HUES64 (cell line): ENCODE measurements at regions not wholly inside any gene's neighbourhood (a gene's known extent, or its start where the extent isn't known, plus 50 kb on each side); places are given as distances from the start of the nearest gene placed in this dataset.

Experiments used
- H3K27ac ChIP-seq: 2 replicates; pipeline ENCODE4 v1.7.0; 2013; ENCODE audit warnings: low read depth, low read length, inconsistent platforms
- H3K27me3 ChIP-seq: 2 replicates; pipeline ENCODE4 v1.6.1; 2013; ENCODE audit warnings: mild to moderate bottlenecking, low read length; ENCODE audit not compliant: insufficient read depth
- H3K36me3 ChIP-seq: 2 replicates; pipeline ENCODE4 v1.6.1; 2013; ENCODE audit warnings: mild to moderate bottlenecking, low read length; ENCODE audit not compliant: insufficient read depth
- H3K4me1 ChIP-seq: 2 replicates; pipeline ENCODE4 v1.6.1; 2013; ENCODE audit warnings: mild to moderate bottlenecking, low read length, moderate library complexity; ENCODE audit not compliant: insufficient read depth
- H3K4me3 ChIP-seq: 2 replicates; pipeline ENCODE4 v1.5.1; 2013; ENCODE audit warnings: mild to moderate bottlenecking, low read length, moderate library complexity
- H3K9ac ChIP-seq: 2 replicates; pipeline ENCODE4 v1.6.1; 2013; ENCODE audit warnings: mild to moderate bottlenecking, low read depth, low read length
- H3K9me3 ChIP-seq: 2 replicates; pipeline ENCODE4 v1.6.1; 2013; ENCODE audit warnings: low read depth, low read length; ENCODE audit not compliant: insufficient read depth
- WGBS: fragments of 150-250, 120-280 bp; methylation state at CpG from one replicate; pipeline ENCODE4 v1.1.7; 2013; ENCODE audit warnings: missing lambda C conversion rate; 5-methylcytosine and 5-hydroxymethylcytosine counted together

GRCh38 chr6:96460052-96460700 lies 61.4 kb upstream of the UFL1 start:
- H3K36me3 ChIP-seq = no peaks in the 10 kb centered on the region
- H3K27me3 ChIP-seq = no peaks in the 10 kb centered on the region
- no peak overlapping the region for H3K4me3 ChIP-seq
- WGBS = 91% methylated on average over 5 of the region's 6 CpGs
- no peaks in the 10 kb centered on the region for H3K9me3 ChIP-seq
- no peak overlapping the region for H3K9ac ChIP-seq
- no peaks in the 10 kb centered on the region for H3K4me1 ChIP-seq
- H3K27ac ChIP-seq = no peak overlapping the region

GRCh38 chr6:96465321-96465903 lies 56.2 kb upstream of the UFL1 start:
- Histone ChIP-seq H3K4me1 (no peaks in the 10 kb centered on the region), H3K9ac (no peak overlapping the region), H3K4me3 (no peak overlapping the region), H3K9me3 (no peaks in the 10 kb centered on the region), H3K27me3 (no peaks in the 10 kb centered on the region), H3K36me3 (no peaks in the 10 kb centered on the region), H3K27ac (no peak overlapping the region)
- 92% methylated on average over 2 of the region's 3 CpGs for WGBS

GRCh38 chr6:96466147-96466863 lies 55.3 kb upstream of the UFL1 start:
- Histone ChIP-seq H3K27ac (no peak overlapping the region), H3K27me3 (no peaks in the 10 kb centered on the region), H3K4me1 (no peaks in the 10 kb centered on the region), H3K36me3 (no peaks in the 10 kb centered on the region), H3K9ac (no peak overlapping the region), H3K9me3 (no peaks in the 10 kb centered on the region), H3K4me3 (no peak overlapping the region)
- WGBS = 95% methylated on average over 2 of the region's 2 CpGs

GRCh38 chr6:96467814-96468213 lies 53.8 kb upstream of the UFL1 start:
- no peaks in the 10 kb centered on the region for H3K4me1 ChIP-seq
- no peaks in the 10 kb centered on the region for H3K9me3 ChIP-seq
- no peaks in the 10 kb centered on the region for H3K36me3 ChIP-seq
- H3K27me3 ChIP-seq = no peaks in the 10 kb centered on the region
- H3K27ac ChIP-seq = no peak overlapping the region
- no peak overlapping the region for H3K4me3 ChIP-seq
- no peak overlapping the region for H3K9ac ChIP-seq

GRCh38 chr6:96468281-96468680 lies 53.3 kb upstream of the UFL1 start:
- Histone ChIP-seq H3K4me1 (no peaks in the 10 kb centered on the region), H3K27ac (no peak overlapping the region), H3K36me3 (no peaks in the 10 kb centered on the region), H3K9ac (no peak overlapping the region), H3K27me3 (no peaks in the 10 kb centered on the region), H3K9me3 (no peaks in the 10 kb centered on the region), H3K4me3 (no peak overlapping the region)
- WGBS = 92% methylated on average over 3 of the region's 3 CpGs

GRCh38 chr6:96468681-96469224 lies 52.9 kb upstream of the UFL1 start:
- Histone ChIP-seq H3K36me3 (no peaks in the 10 kb centered on the region), H3K27ac (no peak overlapping the region), H3K4me1 (no peaks in the 10 kb centered on the region), H3K4me3 (no peak overlapping the region), H3K9me3 (no peaks in the 10 kb centered on the region), H3K27me3 (no peaks in the 10 kb centered on the region), H3K9ac (no peak overlapping the region)
- 44% methylated on average over 2 of the region's 2 CpGs for WGBS

GRCh38 chr6:96469312-96469711 lies 52.3 kb upstream of the UFL1 start:
- H3K4me3 ChIP-seq = no peak overlapping the region
- no CpG with 5 or more reads among the region's 2 CpGs for WGBS
- no peaks in the 10 kb centered on the region for H3K36me3 ChIP-seq
- H3K27me3 ChIP-seq = no peaks in the 10 kb centered on the region
- H3K9me3 ChIP-seq = no peaks in the 10 kb centered on the region
- H3K4me1 ChIP-seq = no peaks in the 10 kb centered on the region
- H3K27ac ChIP-seq = no peak overlapping the region
- H3K9ac ChIP-seq = no peak overlapping the region

- Histone ChIP-seq H3K27me3 (no peaks in the 10 kb centered on the region), H3K4me1 (no peaks in the 10 kb centered on the region), H3K9ac (no peak overlapping the region), H3K9me3 (no peaks in the 10 kb centered on the region), H3K36me3 (no peaks in the 10 kb centered on the region), H3K27ac (no peak overlapping the region), H3K4me3 (no peak overlapping the region)
- no CpG with 5 or more reads among the region's 2 CpGs for WGBS
Observed at GRCh38 chr6:96470296-96470695, 51.3 kb upstream of the UFL1 start.
